GM23248 (cell line): ENCODE measurements at regions not wholly inside any gene's neighbourhood (a gene's known extent, or its start where the extent isn't known, plus 50 kb on each side); places are given as distances from the start of the nearest gene placed in this dataset.

Source experiments
- EZH2 ChIP-seq: fragments of 200-600 bp; sonication (generic); IDR thresholded peaks from 2 replicates; pipeline ENCODE4 v1.6.1; 2018; ENCODE audit warnings: antibody characterized with exemption, mild to moderate bottlenecking; ENCODE audit not compliant: insufficient read depth, poor library complexity, severe bottlenecking
- EZH2phosphoT487 ChIP-seq: fragments of 200-600 bp; sonication (generic); IDR thresholded peaks from 2 replicates; pipeline ENCODE4 v1.6.1; 2018; ENCODE audit warnings: antibody characterized with exemption, moderate library complexity, mild to moderate bottlenecking, low read depth; ENCODE audit not compliant: insufficient read depth

DNA sequence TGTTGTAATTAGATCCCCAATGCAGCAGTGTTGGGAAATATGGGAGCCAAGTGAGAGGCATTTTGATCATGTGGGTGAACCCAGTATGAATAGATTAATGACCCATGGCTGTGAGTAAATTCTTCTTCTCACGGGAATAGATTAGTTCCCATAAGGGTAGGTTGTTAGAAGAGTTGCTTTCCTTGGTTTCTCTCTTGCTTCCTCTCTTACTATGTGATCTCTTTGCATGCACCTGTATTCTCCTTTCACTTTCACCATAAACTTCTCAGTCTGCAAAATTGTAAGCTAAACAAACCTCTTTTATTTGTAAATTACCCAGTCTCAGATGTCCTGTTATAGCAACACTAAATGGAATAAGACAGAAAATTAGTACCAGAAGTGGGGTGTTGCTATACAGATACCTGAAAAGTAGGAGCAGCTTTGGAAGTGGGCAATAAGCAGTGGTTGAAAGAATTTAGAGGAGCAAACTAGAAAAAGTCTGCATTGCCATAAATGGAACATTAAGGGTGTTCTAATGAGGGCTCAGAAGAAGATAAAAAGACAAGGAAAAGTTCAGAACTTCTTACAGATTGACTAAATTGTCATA, 1090.0 kb upstream of the ARRDC3 start:
- TF ChIP-seq EZH2 (no peak), EZH2phosphoT487 (no peak)
